Stimulated activated naive CD4-positive, alpha-beta T cell (primary cell): ENCODE measurements at regions not wholly inside any gene's neighbourhood (a gene's known extent, or its start where the extent isn't known, plus 50 kb on each side); places are given as distances from the start of the nearest gene placed in this dataset.

Experiments
- DNase-seq, 6 experiments: peaks; one replicate each; lab custom pipeline; 2025; lab: John Stamatoyannopoulos, UW

DNA sequence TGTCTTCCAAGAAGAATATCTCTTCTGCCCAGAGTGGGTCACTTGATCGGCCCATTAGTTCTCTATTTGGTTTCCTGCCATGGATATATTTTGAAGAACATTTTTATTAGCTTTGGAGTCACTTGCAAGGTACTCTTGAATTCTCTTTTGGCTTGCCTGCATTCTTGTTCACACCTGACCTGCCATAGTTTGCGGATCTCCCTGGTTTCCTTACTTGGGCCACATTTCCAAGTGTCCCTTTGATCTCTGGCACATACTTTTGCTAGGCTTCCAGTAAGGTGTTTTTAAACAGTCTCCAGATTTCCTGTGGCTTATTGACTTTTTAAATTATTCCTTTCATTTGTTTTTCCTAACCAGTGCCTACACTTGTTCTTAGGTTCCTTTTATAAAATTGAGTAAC, 488.5 kb upstream of the MDFIC2 start:
- DNase-seq, result no peak

GRCh38 chr3:70789878-70790277, 477.4 kb upstream of the MDFIC2 start:
- no peak for DNase-seq

DNA sequence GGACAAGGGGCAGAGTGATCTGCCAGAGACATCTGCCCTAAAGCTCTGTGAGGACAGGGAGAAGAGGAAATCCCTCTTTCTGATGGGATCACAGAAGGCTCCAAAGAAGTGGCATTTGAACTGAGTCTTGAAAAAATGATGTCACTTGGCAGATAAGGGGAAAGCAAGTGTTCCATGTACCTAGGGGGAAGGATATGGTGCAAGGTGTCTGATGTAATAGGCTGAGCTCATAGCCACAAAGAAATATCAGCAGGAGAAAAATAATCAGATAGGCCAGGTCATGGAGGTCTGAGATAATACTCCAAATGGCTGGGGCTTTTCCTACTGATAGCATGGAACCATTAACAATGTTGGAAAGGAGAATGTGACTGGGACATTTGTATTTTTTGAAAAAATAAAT, 468.4 kb upstream of the MDFIC2 start:
- no peak for DNase-seq

GRCh38 chr3:70779296-70779695, 466.9 kb upstream of the MDFIC2 start:
- no peak for DNase-seq

DNA sequence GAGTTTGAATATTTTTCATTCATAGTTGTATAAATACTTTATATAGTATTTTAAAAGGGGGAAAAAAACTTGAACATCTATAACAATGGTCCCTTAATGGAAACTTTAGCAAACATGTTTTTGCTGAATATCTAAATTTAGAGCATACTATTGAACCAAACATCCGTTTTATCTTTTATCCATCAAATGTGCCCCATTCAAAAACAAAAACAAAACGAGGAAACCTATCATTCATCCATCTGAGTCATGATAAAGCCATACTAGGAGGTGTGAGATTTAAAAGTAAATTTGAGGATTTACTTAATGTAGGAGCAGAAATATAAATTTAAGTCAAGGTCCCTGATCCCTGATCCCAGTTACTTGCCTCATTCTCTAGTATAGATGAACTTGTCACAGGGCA, 463.6 kb upstream of the MDFIC2 start:
- DNase-seq, result no peak

- no peak for DNase-seq
Measured at GRCh38 chr3:70775257-70775656, 462.8 kb upstream of the MDFIC2 start.

- no peak for DNase-seq
Measured at GRCh38 chr3:70774641-70775040, 462.2 kb upstream of the MDFIC2 start.

DNA sequence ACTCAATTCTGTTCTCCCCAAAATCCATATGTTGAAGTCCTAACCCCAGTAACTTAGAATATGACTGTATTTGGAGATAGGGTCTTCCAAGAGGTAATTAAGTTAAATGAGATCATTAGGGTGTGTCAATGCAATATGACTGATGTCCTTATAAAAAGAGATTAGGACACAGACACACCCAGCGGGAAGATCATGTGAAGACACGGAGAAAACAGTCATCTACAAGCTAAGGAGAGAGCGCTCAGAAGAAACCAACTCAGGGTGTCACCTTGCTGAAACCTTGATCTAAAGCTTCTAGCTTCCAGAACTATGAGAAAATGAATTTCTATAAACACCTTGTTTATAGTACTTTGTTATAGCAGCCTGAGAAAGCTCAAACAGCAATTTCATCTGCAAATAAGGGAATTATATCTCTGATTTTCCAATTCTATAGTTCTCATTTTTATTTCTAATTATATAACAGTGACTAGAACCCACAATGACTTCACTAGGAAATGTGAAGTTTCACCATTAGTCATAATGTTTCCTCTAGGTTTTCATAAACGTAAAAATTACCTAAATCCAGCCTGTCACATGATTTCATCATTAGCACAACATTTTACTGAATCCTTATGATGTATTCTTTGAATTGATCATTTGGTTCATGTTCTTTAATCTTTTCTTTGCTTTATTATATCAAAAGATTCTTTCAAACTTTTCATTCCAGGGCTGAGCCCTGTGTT, 459.1 kb upstream of the MDFIC2 start:
- DNase-seq, result no peak

DNA sequence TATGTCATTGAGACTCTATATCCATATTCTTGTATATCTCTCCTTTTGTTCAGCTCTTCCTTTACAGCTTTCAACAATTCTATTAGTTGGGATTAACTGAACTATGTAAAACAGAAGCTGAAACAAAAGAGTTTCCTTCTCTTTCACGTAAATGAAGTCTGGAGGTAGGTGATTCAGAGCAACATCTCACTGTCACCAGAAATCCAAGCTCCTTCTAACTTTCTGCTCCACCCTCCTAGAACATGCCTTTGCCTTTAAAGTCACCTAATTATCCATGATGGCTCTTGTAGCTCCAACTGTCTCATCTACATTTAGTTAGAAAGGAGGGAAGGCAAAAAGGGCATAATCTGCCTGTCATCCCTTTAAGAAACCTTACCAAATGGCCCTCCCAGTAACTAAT, 458.2 kb upstream of the MDFIC2 start:
- no peak for DNase-seq

DNA sequence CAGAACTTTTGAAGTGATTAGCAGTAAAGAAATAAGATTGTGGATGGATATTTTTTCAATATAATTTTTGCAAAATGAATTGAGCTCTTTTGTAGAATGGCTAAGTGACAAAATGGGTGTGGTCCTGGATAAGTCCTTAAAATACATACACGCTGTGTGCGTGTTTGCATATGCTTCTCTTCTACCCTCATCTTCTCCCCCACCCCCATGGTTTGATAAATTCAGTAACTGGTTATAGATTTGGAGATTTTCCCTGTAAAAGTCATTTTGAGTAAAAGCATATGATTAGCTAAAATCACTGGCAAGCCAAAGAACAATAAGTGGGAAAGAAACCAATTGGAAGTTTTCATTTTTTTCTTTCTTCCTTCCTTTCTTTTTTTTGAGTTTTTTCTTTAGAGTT, 453.9 kb upstream of the MDFIC2 start:
- no peak for DNase-seq

GRCh38 chr3:70763894-70764293, 451.5 kb upstream of the MDFIC2 start:
- DNase-seq, result no peak

DNA sequence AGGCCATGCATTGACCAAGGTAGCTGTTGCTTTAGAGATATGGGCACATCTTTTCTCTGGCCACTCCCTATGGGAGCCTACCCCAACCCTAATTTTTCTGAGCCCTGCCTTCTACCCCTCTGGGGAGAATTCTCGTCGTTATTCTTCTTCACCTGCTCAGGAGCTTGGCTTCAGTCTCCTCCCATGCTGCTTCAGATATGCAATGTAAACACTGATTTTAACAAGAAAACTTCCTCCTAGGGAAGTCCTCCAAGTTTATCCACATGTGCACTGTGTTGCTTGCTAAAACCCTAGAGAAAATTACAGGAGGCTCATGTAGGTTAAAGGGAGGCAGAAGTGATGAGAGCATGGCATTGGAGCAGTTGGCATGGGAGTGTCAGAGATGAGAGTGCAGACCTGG, 445.2 kb upstream of the MDFIC2 start:
- DNase-seq, result no peak

DNA sequence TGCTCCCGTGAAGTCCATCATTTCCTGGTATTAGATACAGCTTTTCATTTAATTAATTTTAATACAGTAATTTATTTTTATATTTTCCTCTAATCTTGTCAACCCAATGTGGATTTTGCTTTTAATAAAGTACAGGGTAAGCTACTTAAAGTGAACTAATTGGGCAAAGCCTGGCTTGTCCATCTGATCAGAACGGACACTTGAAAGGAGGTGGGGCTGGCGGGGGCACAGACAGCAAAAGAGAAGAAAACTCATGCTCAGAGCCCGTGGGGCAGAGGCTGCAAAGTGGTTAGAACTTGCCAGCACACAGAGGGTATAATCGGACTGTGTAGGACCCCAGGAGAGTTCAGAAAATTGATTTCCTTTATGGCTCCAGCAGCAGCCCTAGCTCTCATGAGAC, 443.1 kb upstream of the MDFIC2 start:
- no peak for DNase-seq

DNA sequence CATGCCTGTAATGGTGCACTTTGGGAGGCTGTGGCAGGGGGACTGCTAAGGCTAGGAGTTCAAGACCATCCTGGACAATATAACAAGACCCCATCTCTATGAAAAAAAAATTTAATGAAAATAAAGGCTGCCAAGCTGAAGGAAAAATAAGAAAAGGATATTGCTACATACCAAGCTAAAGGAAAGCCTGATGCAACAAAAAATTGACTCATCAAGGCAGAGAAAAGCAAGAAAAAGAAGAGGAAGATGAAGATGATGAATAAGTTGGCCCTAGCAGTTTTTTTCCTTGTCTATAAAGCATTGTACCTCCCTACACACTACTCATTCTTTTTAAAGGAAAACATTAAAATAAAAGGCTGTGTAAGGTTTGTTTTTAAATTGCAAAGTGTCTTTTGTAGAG, 441.9 kb upstream of the MDFIC2 start:
- DNase-seq, result no peak

DNA sequence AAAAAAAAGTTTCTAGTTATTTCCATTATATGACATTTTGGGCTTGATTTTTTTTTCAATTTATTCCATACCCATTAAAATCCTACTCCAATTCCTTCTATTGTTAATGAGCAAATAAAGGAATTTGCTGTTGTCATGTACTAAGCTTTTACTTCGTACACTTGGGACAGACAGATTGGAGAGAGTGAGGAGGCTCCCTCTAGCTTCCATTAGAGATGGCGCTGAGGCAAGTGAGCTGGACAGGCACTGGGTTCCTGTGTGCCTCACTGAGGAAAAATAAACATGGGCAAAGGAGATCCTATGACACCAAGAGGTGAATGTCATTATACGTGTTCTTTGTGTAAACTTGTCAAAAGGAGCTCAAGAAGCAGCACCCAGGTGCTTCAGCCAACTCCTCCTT, 441.1 kb upstream of the MDFIC2 start:
- no peak for DNase-seq

GRCh38 chr3:70752051-70752450, 439.6 kb upstream of the MDFIC2 start:
- no peak for DNase-seq

DNA sequence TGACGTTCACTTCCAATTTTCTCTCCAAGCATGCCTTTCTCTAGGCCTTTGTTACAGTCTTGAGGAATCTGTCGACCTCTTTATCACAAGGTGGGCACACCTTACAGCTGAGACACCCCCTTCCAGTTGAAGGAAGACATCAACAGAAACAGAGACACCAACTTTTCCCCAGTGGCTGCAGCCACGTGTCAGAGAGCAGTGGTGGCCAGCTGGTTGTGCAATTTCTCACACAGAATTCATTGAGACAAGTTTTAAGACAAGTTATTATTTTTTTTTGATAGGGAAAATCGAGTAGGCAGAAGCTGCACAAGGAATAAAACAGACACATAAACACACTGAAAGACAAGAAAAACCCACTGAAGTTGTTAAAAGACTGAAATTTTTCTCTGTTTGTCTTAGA, 436.7 kb upstream of the MDFIC2 start:
- no peak for DNase-seq

GRCh38 chr3:70748593-70748992, 436.2 kb upstream of the MDFIC2 start:
- no peak for DNase-seq

DNA sequence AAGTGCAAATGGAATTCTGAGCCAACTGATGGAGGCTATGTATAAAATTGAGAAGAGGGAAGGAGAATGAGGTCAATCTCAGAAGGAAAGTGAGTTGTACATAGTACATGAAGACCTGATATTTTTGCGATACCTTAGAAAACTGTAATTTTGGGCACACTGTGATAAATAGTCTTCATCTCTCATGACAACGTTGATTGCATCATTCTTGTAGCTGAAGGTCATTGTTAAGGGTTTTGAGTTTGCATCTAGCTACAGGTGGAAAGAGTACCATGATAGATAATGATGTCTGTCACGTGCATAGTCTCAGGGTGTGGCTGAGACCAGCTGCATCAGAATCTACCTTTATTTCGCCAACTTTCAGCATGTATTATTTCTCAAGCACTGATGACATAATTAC, 435.4 kb upstream of the MDFIC2 start:
- no peak for DNase-seq

DNA sequence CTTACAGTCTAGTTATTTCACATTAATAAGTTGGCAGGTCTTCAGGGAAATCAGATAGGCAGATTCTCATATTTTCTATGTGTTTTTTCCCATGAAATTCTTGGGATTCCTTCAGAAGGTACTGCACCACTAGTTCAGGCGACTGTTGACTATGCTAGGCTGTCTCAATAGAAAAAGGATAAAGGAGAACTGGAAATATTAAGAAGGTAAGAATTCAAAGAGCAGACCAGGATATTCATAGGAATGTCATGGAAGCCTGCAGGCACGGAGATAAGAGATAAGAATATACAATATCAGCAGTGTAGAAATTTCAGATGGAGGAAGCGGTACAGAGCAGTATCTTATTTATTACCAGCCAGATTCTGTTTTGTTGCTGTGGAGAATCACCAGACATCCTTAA, 432.1 kb upstream of the MDFIC2 start:
- no peak for DNase-seq

- no peak for DNase-seq
Measured at GRCh38 chr3:70743754-70744153, 431.3 kb upstream of the MDFIC2 start.

GRCh38 chr3:70742081-70742480, 429.6 kb upstream of the MDFIC2 start:
- DNase-seq, result no peak

GRCh38 chr3:70740872-70741271, 428.4 kb upstream of the MDFIC2 start:
- DNase-seq, result no peak

DNA sequence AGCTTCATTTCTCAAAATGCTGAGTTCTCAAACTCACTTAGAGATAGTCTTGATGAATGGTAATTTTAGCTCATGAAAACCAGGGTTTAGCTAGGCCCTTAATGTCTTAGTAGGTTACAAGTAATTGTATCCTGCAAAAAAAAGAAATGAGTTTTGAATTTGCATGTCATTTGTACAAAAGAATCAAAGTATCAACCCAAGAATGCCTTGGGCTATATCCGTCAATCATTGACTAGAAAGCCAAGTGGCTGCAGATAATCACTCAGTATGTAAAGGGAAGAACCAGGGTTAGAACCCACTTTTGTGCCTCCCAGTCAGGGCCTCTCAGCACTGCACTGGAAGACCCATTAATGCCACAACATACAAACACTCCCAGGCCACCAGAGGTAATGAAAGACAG, 427.6 kb upstream of the MDFIC2 start:
- DNase-seq, result no peak

- no peak for DNase-seq
Measured at GRCh38 chr3:70738291-70738681, 425.8 kb upstream of the MDFIC2 start.
